Testis (tissue), 2 donors: ENCODE measurements at regions not wholly inside any gene's neighbourhood (a gene's known extent, or its start where the extent isn't known, plus 50 kb on each side); places are given as distances from the start of the nearest gene placed in this dataset.

ENCODE experiments used
- POLR2A ChIP-seq: fragments of 450-650 bp; IDR thresholded peaks from one replicate; pipeline ENCODE4 v1.6.1; 2017; ENCODE audit warnings: antibody characterized with exemption, mild to moderate bottlenecking, moderate library complexity
- TF ChIP-seq, protein P1 (sequence below), 3 experiments: fragments of 450-650 bp in 2 of 3; fragments of 200-600 bp in 1 of 3; sonication (generic) in 1 of 3; IDR thresholded peaks; one replicate each; pipeline ENCODE4 v1.5.1; 2016 to 2019; ENCODE audit warnings: antibody characterized with exemption in 3 of 3, mild to moderate bottlenecking in 2 of 3, moderate library complexity in 1 of 3

DNA sequence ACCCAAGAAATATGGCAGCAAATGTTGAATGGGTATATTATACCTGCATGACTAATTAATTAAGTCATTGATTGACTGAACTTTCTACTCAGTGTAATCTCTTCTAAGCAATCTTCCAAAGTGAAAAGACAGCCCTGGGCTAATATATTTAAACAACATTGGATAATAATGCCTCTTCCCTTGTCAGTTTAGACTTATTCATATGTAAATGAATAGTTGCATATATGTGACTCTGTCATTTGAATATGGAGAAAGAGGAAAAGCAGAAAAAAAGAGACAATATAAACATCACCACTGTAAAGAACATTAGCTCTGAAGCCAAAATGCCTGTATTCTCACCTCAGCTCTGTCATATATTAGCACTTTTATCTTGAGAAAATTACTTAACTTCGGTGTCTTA lies 168.0 kb downstream of the SLITRK1 start:
- TF ChIP-seq, protein P1, sequence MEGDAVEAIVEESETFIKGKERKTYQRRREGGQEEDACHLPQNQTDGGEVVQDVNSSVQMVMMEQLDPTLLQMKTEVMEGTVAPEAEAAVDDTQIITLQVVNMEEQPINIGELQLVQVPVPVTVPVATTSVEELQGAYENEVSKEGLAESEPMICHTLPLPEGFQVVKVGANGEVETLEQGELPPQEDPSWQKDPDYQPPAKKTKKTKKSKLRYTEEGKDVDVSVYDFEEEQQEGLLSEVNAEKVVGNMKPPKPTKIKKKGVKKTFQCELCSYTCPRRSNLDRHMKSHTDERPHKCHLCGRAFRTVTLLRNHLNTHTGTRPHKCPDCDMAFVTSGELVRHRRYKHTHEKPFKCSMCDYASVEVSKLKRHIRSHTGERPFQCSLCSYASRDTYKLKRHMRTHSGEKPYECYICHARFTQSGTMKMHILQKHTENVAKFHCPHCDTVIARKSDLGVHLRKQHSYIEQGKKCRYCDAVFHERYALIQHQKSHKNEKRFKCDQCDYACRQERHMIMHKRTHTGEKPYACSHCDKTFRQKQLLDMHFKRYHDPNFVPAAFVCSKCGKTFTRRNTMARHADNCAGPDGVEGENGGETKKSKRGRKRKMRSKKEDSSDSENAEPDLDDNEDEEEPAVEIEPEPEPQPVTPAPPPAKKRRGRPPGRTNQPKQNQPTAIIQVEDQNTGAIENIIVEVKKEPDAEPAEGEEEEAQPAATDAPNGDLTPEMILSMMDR (IDR thresholded peaks at IDR 0.05): no peak
- no peak for TF ChIP-seq POLR2A
